ENCODE measurements at regions not wholly inside any gene's neighbourhood (a gene's known extent, or its start where the extent isn't known, plus 50 kb on each side); places are given as distances from the start of the nearest gene placed in this dataset.

GRCh38 chr6:140440223-140440835, 1065.9 kb upstream of the CITED2 start:
- no peak overlapping the region for H3K9ac ChIP-seq (ENCODE audit: low read depth, low read length)

GRCh38 chr6:140438346-140438735, 1063.9 kb upstream of the CITED2 start:
- peaks cover 16% of the 10 kb centered on the region for H3K9me3 ChIP-seq (ENCODE audit: control insufficient read depth, insufficient read depth, low read length)
- H3K9ac ChIP-seq (ENCODE audit: low read depth, low read length): no peak overlapping the region
- H3K36me3 ChIP-seq (ENCODE audit: control insufficient read depth, insufficient read depth, low read length): no peaks in the 10 kb centered on the region
- H3K4me3 ChIP-seq (ENCODE audit: low read depth, low read length): no peak overlapping the region
- H3K4me1 ChIP-seq (ENCODE audit: control insufficient read depth, insufficient read depth, low read length): peaks cover 6% of the 10 kb centered on the region
- no peaks in the 10 kb centered on the region for H3K27me3 ChIP-seq (ENCODE audit: control insufficient read depth, insufficient read depth, low read length)

More at GRCh38 chr6:140440223-140440835, 1065.9 kb upstream of the CITED2 start:
- Histone ChIP-seq H3K4me3 (ENCODE audit: low read depth, low read length) (no peak overlapping the region), H3K27me3 (ENCODE audit: control insufficient read depth, insufficient read depth, low read length) (no peaks in the 10 kb centered on the region), H3K36me3 (ENCODE audit: control insufficient read depth, insufficient read depth, low read length) (no peaks in the 10 kb centered on the region), H3K9me3 (ENCODE audit: control insufficient read depth, insufficient read depth, low read length) (no peaks in the 10 kb centered on the region), H3K4me1 (ENCODE audit: control insufficient read depth, insufficient read depth, low read length) (peaks cover 6% of the 10 kb centered on the region)

GRCh38 chr6:140437619-140438345, 1063.3 kb upstream of the CITED2 start:
- H3K4me1 ChIP-seq (ENCODE audit: control insufficient read depth, insufficient read depth, low read length): peaks cover 6% of the 10 kb centered on the region
- no peak overlapping the region for H3K9ac ChIP-seq (ENCODE audit: low read depth, low read length)
- no peaks in the 10 kb centered on the region for H3K27me3 ChIP-seq (ENCODE audit: control insufficient read depth, insufficient read depth, low read length)
- peaks cover 21% of the 10 kb centered on the region for H3K9me3 ChIP-seq (ENCODE audit: control insufficient read depth, insufficient read depth, low read length)
- no peaks in the 10 kb centered on the region for H3K36me3 ChIP-seq (ENCODE audit: control insufficient read depth, insufficient read depth, low read length)
- no peak overlapping the region for H3K4me3 ChIP-seq (ENCODE audit: low read depth, low read length)

- Histone ChIP-seq H3K9me3 (ENCODE audit: control insufficient read depth, insufficient read depth, low read length) (peaks cover 21% of the 10 kb centered on the region), H3K36me3 (ENCODE audit: control insufficient read depth, insufficient read depth, low read length) (no peaks in the 10 kb centered on the region), H3K4me3 (ENCODE audit: low read depth, low read length) (no peak overlapping the region), H3K9ac (ENCODE audit: low read depth, low read length) (no peak overlapping the region), H3K4me1 (ENCODE audit: control insufficient read depth, insufficient read depth, low read length) (peaks cover 6% of the 10 kb centered on the region), H3K27me3 (ENCODE audit: control insufficient read depth, insufficient read depth, low read length) (no peaks in the 10 kb centered on the region)
Measured at GRCh38 chr6:140436023-140436811, 1061.8 kb upstream of the CITED2 start.

- no peaks in the 10 kb centered on the region for H3K27me3 ChIP-seq (ENCODE audit: control insufficient read depth, insufficient read depth, low read length)
- H3K36me3 ChIP-seq (ENCODE audit: control insufficient read depth, insufficient read depth, low read length): no peaks in the 10 kb centered on the region
- H3K4me3 ChIP-seq (ENCODE audit: low read depth, low read length): no peak overlapping the region
- H3K9me3 ChIP-seq (ENCODE audit: control insufficient read depth, insufficient read depth, low read length): peaks cover 21% of the 10 kb centered on the region
- H3K9ac ChIP-seq (ENCODE audit: low read depth, low read length): no peak overlapping the region
- peaks cover 6% of the 10 kb centered on the region for H3K4me1 ChIP-seq (ENCODE audit: control insufficient read depth, insufficient read depth, low read length)
Measured at GRCh38 chr6:140434761-140435160, 1060.3 kb upstream of the CITED2 start.

GRCh38 chr6:140433072-140433471, 1058.6 kb upstream of the CITED2 start:
- Histone ChIP-seq H3K27me3 (ENCODE audit: control insufficient read depth, insufficient read depth, low read length) (no peaks in the 10 kb centered on the region), H3K9ac (ENCODE audit: low read depth, low read length) (no peak overlapping the region), H3K4me3 (ENCODE audit: low read depth, low read length) (no peak overlapping the region), H3K4me1 (ENCODE audit: control insufficient read depth, insufficient read depth, low read length) (peaks cover 6% of the 10 kb centered on the region), H3K36me3 (ENCODE audit: control insufficient read depth, insufficient read depth, low read length) (no peaks in the 10 kb centered on the region), H3K9me3 (ENCODE audit: control insufficient read depth, insufficient read depth, low read length) (peaks cover 21% of the 10 kb centered on the region)

- Histone ChIP-seq H3K27me3 (ENCODE audit: control insufficient read depth, insufficient read depth, low read length) (no peaks in the 10 kb centered on the region), H3K4me3 (ENCODE audit: low read depth, low read length) (no peak overlapping the region), H3K9me3 (ENCODE audit: control insufficient read depth, insufficient read depth, low read length) (no peaks in the 10 kb centered on the region), H3K9ac (ENCODE audit: low read depth, low read length) (no peak overlapping the region), H3K36me3 (ENCODE audit: control insufficient read depth, insufficient read depth, low read length) (no peaks in the 10 kb centered on the region), H3K4me1 (ENCODE audit: control insufficient read depth, insufficient read depth, low read length) (no peaks in the 10 kb centered on the region)
Measured at GRCh38 chr6:140427842-140428241, 1053.4 kb upstream of the CITED2 start.

- H3K4me1 ChIP-seq (ENCODE audit: control insufficient read depth, insufficient read depth, low read length): no peaks in the 10 kb centered on the region
- no peaks in the 10 kb centered on the region for H3K36me3 ChIP-seq (ENCODE audit: control insufficient read depth, insufficient read depth, low read length)
- no peaks in the 10 kb centered on the region for H3K27me3 ChIP-seq (ENCODE audit: control insufficient read depth, insufficient read depth, low read length)
- H3K9ac ChIP-seq (ENCODE audit: low read depth, low read length): no peak overlapping the region
- no peak overlapping the region for H3K4me3 ChIP-seq (ENCODE audit: low read depth, low read length)
- no peaks in the 10 kb centered on the region for H3K9me3 ChIP-seq (ENCODE audit: control insufficient read depth, insufficient read depth, low read length)
Measured at GRCh38 chr6:140414966-140415620, 1040.6 kb upstream of the CITED2 start.

- Histone ChIP-seq H3K9ac (ENCODE audit: low read depth, low read length) (no peak overlapping the region), H3K4me1 (ENCODE audit: control insufficient read depth, insufficient read depth, low read length) (no peaks in the 10 kb centered on the region)
Measured at GRCh38 chr6:140403020-140403419, 1028.6 kb upstream of the CITED2 start.

GRCh38 chr6:140401761-140402160, 1027.3 kb upstream of the CITED2 start:
- no peaks in the 10 kb centered on the region for H3K27me3 ChIP-seq (ENCODE audit: control insufficient read depth, insufficient read depth, low read length)
- no peak overlapping the region for H3K9ac ChIP-seq (ENCODE audit: low read depth, low read length)
- no peaks in the 10 kb centered on the region for H3K9me3 ChIP-seq (ENCODE audit: control insufficient read depth, insufficient read depth, low read length)
- H3K4me3 ChIP-seq (ENCODE audit: low read depth, low read length): no peak overlapping the region
- no peaks in the 10 kb centered on the region for H3K36me3 ChIP-seq (ENCODE audit: control insufficient read depth, insufficient read depth, low read length)
- H3K4me1 ChIP-seq (ENCODE audit: control insufficient read depth, insufficient read depth, low read length): no peaks in the 10 kb centered on the region

More at GRCh38 chr6:140403020-140403419, 1028.6 kb upstream of the CITED2 start:
- no peak overlapping the region for H3K4me3 ChIP-seq (ENCODE audit: low read depth, low read length)
- no peaks in the 10 kb centered on the region for H3K27me3 ChIP-seq (ENCODE audit: control insufficient read depth, insufficient read depth, low read length)
- H3K36me3 ChIP-seq (ENCODE audit: control insufficient read depth, insufficient read depth, low read length): no peaks in the 10 kb centered on the region
- no peaks in the 10 kb centered on the region for H3K9me3 ChIP-seq (ENCODE audit: control insufficient read depth, insufficient read depth, low read length)

GRCh38 chr6:140398076-140398475, 1023.6 kb upstream of the CITED2 start:
- Histone ChIP-seq H3K9me3 (ENCODE audit: control insufficient read depth, insufficient read depth, low read length) (no peaks in the 10 kb centered on the region), H3K27me3 (ENCODE audit: control insufficient read depth, insufficient read depth, low read length) (no peaks in the 10 kb centered on the region), H3K4me1 (ENCODE audit: control insufficient read depth, insufficient read depth, low read length) (no peaks in the 10 kb centered on the region), H3K4me3 (ENCODE audit: low read depth, low read length) (no peak overlapping the region), H3K9ac (ENCODE audit: low read depth, low read length) (no peak overlapping the region), H3K36me3 (ENCODE audit: control insufficient read depth, insufficient read depth, low read length) (no peaks in the 10 kb centered on the region)
